Stimulated activated CD4-positive, alpha-beta T cell treated with anti-CD3 and anti-CD28 coated beads, Interleukin-4, amount 100 ng/mL, for 4 hours (primary cell): ENCODE measurements at regions not wholly inside any gene's neighbourhood (a gene's known extent, or its start where the extent isn't known, plus 50 kb on each side); places are given as distances from the start of the nearest gene placed in this dataset.
"Not testable (repeated sequence)": the region's sequence is repeated elsewhere in the genome, so short reads cannot be mapped to it uniquely, and the experiment has no call there.

Source experiments
- DNase-seq, 2 experiments: peaks; one replicate each; pipeline ENCODE4 v3.0.0-alpha.2; 2020

DNA sequence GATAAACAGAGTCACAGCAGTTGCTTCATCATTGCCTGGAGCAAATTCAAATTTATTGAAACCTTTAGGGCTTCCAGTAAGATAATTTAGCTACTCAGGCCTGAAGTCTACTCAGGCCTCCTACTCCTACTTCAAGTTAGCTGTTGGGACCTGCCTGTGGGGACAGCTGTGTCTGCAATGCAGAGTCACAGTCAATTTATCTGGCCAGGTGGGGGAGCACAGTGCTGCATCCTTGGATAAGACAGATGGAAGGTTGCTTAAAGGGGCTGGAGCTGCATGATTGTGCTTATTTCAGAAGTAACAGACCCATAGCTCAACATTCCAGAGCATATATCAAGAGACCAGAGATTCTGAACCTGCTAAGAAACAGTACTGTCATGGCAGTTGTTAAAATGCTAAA lies 932.1 kb downstream of the QKI start:
- DNase-seq = no peak

DNA sequence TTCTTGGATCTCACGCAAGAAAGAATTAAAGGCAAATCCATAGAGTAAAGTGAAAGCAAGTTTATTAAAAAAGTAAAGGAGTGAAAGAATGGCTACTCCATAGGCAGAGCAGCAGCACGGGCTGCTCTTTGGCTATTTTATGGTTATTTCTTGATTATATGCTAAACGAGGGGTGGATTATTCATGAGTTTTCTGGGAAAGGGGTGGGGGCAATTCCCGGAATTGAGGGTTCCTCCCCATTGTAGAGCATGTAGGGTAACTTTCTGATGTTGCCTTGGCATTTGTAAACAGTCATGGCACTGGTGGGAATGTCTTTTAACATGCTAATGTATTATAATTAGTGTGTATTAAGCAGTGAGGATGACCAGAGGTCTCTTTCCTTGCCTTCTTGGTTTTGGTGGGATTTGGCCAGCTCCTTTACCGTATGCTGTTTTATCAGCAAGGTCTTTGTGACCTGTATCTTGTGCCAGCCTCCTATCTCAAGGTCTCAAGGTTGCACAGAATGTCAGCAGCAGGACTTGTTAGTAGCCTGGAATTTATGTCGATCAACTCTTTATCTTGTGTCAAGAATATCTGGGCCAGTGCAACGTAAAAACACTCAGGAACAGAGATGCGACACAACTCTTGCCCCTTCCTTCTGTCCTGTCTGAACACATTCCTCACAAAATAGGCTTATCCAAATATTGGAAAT lies 931.4 kb downstream of the QKI start:
- no peak for DNase-seq

DNA sequence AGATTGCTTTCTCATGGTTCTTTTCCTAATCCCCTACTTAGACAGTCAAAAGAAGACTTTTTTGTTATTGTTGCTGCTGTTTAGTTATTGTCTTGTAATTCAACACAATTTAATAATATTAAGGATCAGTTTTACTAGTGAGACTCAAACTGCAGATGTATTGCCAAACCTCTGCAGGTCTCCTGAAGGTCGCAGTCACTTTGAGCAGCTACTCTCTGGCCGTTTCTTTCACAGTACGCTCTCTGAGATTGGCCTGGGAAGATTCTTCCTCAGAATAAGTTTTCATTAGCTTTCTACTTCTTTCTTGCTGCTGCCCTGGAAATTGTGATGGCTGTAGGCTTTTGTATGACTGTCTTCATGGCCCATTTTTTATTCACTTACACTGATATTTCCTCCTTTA lies 930.8 kb downstream of the QKI start:
- DNase-seq = no peak

DNA sequence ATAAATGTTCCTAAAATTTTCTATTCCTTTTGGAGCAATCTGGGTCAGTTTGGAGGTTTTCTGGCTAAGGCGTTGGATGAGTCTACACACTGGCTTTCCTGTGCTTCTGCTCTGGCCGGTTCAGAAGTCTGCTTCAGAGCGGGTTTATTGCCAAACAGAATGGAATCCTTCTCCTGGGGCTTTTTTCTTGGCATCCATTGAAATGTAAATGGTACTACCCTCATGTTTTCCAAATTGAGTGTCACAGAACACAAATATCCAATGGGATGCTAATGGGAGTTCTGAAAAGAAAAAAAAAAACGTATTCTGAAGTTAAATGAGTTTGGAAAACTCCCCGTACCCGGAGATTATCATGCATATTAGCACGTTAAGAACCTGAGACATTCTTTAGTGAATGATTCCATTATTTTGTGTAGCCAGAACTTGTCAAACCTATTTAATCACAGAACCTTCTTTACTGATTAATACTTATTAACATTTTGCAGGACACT lies 930.3 kb downstream of the QKI start:
- no peak for DNase-seq

DNA sequence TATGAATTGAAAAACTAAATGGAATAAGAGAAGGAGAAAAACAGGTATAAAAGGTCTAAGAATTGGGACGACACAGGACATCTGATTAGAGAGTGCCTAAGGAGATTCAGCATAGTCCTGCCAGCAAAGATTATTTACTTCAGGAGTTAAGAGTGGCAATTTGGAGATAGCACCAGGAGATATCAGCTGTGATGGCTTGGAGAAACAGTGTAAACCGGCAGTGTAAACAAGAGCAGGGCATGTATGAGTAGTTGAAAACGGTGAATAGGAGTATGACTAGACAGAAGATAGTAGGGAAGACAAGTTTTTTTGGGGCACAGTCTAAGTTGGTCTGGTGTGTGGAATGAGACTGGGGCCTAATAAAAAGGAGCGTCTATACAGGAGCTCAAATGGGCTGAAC lies 924.9 kb downstream of the QKI start:
- DNase-seq = not testable (repeated sequence)

DNA sequence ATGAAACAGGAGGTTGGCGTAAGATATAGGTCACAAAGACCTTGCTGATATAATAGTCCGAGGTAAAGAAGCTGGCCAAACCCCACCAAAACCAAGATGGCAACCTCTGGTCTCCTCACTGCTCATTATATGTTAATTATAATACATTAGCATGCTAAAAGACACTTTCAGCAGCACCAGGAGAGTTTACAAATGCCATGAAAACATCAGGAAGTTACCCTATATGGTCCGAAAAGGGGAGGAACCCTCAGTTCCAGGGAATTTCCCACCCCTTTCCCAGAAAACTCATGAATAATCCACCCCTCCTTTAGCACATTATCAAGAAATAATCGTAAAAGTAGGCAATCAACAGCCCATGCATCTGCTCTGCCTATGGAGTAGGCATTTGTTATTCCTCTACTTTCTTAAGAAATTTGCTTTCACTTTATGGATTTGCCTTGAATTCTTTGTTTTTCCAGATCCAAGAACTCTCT lies 923.4 kb downstream of the QKI start:
- DNase-seq = no peak

DNA sequence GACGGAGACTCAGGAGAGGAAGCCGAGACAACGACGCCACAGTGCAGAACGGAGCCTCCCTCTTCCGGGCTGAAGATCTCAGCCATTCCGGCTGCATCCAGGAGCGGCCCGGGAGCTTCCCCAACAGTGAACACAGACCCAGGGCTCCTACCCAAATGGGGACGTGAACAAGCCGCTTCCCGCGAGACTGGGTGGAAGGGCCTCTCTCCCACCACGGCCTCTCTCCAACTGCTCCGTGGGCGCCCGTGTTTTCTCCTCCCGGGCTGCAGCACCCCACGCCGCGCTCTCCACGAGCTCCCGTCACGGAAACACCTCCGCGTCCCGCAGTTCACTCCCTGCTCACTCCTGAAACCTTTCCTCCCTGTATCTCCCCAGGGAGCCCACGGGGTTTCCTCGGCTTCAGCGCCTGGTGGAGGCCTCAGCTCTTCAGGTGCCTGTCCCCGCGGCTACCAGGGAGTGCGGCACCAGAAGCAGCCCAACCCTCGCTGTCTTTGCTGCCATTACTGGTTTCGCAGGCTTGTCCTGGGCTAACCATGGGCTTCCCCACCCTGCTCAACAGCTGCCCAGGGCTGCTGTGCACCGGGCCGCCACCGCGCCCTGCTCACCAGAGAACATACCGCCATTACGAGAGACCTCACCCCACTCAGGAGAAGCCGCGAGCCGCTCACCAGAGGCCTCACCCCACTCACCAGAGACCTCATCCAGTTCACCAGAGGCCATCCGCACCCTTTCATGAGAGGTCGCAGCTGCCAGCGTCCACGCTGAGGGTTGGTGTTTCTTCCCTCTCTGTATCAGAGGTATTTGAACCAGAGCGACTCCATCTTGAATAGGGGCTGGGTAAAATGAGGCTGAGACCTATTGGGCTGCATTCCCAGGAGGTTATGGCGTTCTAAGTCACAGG lies 922.8 kb downstream of the QKI start:
- DNase-seq = no peak

DNA sequence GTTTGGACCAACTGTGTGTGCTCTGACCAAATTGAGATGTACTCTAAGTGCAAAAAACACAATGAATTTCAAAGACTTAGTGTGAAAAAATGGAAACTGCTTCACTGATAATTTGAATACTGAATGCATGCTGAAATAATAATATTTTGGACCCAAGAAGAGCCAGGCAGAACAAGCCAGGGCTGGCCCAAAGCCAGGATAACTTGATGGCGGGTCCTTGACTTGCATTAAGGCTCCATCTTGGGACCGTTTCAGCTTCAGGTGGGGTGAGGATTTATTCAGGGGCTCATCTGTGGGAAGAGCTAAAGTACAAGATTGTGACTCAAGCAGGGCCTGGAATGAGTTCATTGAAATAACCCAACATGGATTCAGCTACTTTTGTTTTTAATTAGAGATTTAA lies 921.9 kb downstream of the QKI start:
- DNase-seq = no peak

DNA sequence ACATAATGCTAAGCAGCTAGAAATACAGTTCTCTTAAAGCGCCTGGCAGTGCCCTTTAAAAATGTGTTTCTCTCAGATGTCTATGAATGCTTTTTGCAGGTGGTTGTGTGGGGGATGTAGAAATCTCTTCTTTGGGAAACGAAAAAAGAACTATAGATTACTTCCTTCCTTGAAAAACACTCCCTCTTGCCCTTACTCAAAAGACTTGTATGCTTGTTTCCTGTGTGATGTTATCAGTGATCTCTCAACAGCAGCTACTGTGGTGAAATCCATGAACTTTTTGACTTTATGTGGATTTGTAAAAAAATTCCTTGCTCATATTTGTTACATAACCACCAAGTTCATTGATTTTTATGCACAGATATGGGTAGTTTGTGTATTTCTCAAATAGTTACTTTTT lies 916.5 kb downstream of the QKI start:
- no peak for DNase-seq

DNA sequence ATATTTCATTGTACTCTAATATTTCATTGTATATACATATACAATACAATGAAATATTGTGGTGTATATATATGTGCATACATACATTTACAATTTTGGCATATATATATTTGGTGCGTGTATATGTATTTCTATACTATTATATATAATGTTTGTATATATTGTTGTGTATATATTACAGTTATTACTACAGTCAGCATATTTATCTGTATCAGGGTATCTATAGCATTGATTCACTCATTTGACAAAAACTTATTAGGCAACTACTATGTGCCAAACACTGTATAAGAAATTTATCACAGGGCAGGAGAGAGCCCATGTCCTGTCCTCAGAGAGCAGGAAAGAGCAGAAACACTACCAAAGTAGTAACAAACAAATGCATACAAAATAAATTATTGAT lies 910.6 kb downstream of the QKI start:
- no peak for DNase-seq

DNA sequence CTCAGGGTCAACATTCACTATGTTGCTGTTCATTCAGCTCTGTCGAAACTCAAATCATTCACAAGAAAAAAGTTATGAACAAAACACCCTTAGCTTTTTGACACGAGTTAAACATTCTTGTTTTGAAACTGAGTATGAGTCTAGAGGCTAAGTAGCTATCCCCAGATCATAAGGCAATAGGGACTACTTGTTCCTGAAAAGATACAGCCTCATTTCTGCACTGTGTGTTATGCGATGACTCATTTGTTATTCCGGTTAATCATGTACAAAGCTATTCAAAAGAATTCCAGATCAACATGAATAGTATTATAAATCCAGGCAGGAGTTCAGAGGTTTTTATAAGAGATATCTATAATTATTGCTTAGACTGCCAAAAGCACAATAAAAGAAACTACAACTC lies 908.0 kb downstream of the QKI start:
- DNase-seq = no peak

DNA sequence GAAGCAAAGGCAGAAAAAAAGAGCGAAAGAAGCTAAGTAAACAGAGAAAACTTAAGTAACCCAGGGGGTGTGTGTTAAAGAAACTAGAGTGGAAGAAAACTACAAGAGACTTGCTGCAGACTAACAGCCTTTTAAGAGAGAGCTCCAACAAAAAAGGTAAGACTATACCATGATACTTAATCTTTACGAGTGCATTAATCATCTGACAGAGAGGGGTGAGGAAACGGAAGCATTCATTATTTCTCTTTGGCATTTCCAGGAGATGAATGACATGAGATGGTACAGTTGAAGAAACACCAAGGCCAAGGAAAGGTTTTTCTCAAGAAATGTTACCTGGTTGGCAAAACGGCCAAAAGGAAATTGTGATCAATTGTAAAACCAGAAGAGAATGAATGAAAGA lies 906.8 kb downstream of the QKI start:
- DNase-seq = no peak

DNA sequence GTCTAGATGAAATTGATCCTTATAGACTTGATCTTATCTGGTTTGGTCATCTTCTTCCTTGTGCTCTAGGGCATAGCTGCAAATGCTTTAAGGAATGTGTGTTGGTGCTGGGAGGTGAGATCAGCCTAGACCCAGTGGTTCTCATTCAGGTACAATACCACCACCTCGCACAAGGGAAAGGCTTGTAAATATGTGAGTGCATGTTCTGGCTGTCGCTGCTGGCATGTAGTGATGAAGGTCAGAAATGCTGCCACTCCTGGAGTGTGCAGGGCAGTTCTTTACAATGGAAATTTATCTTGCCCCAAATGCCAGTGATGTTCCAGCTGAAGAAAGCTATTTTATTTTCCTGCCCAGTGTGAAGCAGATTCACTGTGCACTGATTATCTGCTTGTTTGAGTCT lies 900.9 kb downstream of the QKI start:
- DNase-seq = no peak

DNA sequence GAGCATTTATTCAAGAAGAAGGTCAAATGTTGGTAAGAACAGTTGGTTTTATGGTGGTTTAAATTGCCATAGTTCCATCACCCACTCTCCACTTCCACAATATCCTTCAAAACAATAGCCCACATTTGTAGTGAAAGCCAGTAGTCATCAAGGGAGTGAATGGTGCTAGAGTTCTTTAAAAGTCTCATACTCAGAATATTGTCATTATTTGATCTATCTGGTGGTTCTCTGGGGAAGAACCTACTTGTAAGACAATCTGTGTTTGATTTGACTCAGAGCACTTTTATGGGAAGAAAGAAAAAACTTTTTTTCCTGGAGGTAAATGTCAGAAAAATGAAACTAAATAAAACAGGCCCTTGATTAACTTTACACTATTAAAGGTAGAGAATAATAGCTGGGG lies 893.8 kb downstream of the QKI start:
- DNase-seq = no peak

DNA sequence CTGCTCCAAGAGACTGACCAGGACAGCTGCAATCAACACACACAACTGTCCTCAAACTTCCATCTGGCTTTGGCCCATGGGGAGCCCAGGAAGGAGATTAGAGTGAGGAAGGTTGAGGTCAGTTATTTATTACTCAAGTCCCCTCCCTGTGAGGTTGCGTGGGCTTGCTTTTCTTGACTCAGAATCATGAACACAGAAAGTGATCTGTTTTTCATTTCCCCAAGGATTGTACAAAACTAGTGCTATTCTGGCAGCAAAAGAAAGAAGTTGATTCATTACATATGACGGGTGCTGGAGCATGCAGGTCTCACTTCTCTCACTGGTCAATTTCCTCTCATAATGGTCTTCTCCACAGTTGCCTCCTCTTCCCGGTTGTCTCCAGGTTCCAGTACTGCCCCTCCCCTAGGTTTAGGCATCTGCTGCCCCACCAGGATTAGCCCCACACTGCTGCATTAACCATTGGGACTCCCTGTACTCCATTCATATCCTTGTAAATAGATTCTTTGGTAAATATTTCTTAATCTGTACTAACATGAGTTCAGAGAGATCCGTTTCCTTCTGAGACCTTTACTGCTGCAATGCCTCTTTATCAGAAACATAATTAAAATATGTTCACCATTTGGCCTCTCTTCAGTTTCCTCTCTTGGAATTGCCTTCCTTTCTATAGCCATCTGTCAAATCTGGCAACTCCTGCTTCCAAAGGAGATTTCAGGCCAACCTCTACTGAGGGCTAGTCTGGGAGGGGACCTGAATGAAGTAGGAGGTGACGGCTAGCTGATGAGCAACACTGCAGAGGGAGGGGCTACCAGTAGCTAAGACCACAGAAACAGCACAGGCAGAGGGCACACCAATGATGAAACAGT lies 888.8 kb downstream of the QKI start:
- DNase-seq = no peak

DNA sequence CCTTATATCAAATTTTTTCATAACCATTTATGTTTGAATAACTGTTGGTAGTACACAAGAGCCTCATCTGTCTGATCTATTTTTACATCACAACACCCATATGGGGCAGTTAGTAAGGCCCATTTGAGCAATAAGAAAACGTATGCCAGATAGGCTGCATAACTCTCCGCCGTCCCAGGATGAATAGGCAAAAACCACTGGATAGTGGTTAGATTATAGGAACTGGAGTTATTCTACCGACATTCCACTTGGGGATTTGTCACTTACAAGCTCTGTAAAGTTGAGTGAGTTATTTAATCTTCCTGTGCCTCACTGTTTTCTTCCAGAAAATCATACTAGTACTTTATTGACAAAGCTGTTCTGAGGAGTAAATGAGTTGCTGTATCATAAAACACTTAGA lies 881.9 kb downstream of the QKI start:
- no peak for DNase-seq

DNA sequence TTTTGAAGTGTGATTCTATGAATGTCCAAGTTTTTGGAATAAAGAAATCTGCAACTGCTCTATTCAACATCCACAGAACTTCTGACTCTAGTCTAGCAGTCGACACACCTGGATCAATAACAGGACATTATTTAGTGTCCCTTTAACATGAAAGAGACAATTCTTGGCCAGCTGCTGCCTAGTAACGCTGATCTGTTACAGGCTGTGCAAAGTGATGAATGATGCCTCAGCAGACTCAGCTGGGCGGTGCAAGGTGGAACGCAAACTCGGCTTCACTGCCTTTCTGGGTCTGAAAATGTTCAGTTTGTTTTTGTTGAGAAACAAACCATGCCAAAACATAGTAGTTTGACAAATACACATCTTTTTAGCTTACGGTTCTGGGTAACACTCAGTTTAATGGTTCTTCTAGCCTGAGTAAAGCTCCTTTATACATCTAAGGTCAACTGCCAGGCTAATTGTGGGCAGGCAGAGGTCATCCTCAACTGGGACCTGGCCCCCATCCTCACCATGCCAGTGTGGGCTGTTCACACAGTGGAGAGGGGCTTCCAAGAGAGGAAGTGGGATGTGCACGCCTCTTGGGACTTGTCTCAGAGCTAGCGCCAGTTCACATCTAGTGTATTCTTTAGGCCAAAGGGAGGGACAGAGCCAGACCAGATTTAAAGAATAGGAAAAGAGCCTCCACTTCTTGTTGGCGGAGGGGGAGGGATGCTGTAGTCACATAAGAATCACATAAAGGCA lies 879.7 kb downstream of the QKI start:
- no peak for DNase-seq

DNA sequence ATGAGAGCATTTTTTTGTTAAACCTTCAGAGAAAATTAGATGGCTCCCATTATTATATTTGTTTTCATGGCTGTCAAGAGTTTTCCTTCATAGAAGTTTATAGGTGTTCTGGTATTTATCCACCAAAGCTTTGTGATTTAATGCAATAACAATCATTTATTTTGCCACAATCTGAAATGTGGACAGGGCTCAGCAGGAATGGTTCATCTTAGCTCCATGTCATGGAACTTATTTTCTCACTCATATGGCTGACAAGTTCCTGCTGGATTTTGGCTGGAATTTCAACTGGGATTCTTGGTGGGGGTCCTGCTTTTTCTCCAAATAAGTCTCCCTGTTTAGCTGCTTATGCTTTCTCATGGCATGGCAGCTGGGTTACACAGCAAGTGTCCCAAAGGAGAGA lies 876.7 kb downstream of the QKI start:
- DNase-seq = no peak

DNA sequence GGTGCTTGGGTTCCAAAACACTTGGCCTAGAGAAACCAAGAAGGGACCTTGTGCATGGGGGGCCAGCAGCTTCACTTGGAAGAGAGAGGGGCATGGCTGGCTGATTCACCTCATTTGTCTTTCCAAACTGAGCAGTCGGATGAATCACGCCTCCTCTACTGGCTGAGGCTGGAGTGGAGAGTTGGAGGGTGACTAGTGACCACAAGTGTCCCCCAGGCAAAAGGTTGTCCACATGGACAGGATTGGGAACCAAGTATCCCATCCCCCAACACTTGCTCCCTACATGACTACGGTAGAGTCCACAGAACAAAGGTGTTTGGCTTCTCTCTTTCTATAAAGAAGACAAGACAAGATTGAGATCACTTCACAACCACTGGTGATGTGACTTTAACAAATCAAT lies 875.6 kb downstream of the QKI start:
- DNase-seq = no peak

DNA sequence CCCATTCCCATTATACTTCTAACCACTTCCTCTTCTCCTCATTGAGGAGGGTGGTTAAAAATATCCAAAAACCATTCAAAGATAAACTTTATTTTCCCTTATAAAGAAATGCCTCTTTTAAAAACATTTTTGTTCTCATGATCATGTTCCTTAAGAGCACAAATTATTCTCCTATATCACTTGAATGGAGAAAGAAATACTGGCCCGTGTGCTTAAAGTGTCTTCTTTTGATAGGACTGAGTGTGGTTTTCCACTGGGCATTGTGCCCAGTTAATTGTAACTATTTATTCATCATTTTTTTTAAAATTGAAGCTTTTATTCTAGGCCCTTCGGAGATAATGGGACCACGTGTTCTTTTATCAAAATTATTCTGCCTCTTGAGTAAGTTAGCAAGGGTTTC lies 871.5 kb downstream of the QKI start:
- DNase-seq = no peak

DNA sequence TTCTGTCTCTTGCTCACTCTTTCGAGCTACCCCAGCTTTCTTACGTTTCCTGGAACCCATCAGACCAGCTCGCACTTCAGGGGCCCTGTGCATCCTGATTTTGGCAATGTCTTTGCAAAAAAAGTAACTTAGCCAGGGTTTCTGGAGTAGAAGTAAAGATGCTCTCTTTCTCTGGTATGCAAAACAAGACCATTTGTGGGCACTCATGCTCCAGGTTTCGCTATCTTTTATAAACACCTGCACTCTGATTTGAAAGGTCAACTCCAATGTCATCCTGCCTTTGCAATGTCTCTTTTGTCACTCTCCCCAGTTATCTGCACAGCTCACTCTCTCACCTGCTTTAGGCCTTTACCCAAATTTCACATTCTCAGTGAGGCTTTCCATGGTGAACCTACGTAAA lies 869.1 kb downstream of the QKI start:
- DNase-seq = no peak

DNA sequence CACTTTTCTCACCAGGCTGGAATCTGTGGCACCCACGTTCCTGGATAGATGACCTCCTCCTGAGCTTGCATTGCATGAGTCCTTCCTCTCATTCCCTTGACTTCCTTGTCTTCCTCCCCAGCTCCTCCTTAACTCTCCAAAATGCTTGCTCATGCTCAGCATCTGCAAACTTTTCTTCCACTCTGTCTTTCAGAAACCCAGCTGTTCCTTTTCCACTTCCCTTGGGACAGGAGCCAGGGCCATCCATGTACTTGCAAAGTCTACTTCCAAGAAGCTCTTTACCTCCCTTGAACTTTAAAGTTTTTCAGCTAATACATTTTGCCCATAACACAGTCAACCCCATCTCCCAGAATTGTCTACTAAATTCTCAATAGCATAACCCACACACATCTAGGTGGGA lies 861.7 kb downstream of the QKI start:
- no peak for DNase-seq

DNA sequence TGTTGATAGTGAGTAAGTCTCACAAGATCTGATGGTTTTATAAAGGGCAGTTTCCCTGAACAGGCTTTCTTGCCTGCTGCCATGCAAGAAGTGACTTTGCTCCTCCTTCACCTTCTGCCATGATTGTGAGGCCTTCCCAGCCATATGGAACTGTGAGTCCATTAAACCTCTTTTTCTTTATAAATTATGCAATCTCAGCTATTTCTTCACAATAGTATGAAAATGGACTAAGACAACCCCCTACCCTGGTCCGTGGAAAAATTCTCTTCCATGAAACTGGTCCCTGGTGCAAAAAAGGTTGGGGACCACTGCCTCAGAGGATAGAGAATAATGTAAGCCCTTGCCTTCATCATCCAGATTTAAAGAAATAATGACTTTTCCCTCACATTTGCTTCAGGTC lies 861.3 kb downstream of the QKI start:
- no peak for DNase-seq
